OCI-LY3 (cell line): ENCODE measurements at regions not wholly inside any gene's neighbourhood (a gene's known extent, or its start where the extent isn't known, plus 50 kb on each side); places are given as distances from the start of the nearest gene placed in this dataset.

Source experiments
- H2AFZ ChIP-seq: fragments of 200-600, 300-600 bp; shearing (Covaris generic); 2 replicates; pipeline ENCODE4 v1.6.0; 2014; ENCODE audit warnings: antibody characterized with exemption, low read depth, low read length
- H3K27ac ChIP-seq: fragments of 200-600, 300-600 bp; sonication (generic); 2 replicates; pipeline ENCODE4 v1.5.1; 2014; ENCODE audit warnings: mild to moderate bottlenecking, low read length, moderate library complexity, mixed read lengths
- H3K27me3 ChIP-seq: fragments of 200-600, 300-600 bp; sonication (generic); 2 replicates; pipeline ENCODE4 v1.6.1; 2014; ENCODE audit warnings: low read depth, low read length, mixed read lengths
- H3K36me3 ChIP-seq: fragments of 200-600, 300-600 bp; sonication (generic); replicated peaks from 2 replicates; pipeline ENCODE3; 2014; ENCODE audit warnings: low read depth, low read length, mixed read lengths
- H3K4me1 ChIP-seq: fragments of 300-600, 200-600 bp; sonication (generic); 2 replicates; pipeline ENCODE4 v1.6.1; 2014; ENCODE audit warnings: low read length, mixed read lengths
- H3K4me2 ChIP-seq: fragments of 200-600, 300-600 bp; sonication (generic); 2 replicates; pipeline ENCODE4 v1.6.1; 2014; ENCODE audit warnings: low read length, mixed read lengths
- H3K4me3 ChIP-seq: fragments of 300-600, 200-600 bp; sonication (generic); 2 replicates; pipeline ENCODE4 v1.5.1; 2014; ENCODE audit warnings: antibody characterized with exemption, mild to moderate bottlenecking, low read length, moderate library complexity
- H3K79me2 ChIP-seq: fragments of 300-600, 200-600 bp; shearing (Covaris generic); 2 replicates; pipeline ENCODE4 v1.6.1; 2014; ENCODE audit warnings: mild to moderate bottlenecking, low read length, mixed read lengths
- H3K9ac ChIP-seq: fragments of 300-600, 200-600 bp; shearing (Covaris generic); 2 replicates; pipeline ENCODE4 v1.6.0; 2014; ENCODE audit warnings: mild to moderate bottlenecking, low read length, moderate library complexity
- H3K9me3 ChIP-seq: fragments of 200-600, 300-600 bp; shearing (Covaris generic); 2 replicates; pipeline ENCODE4 v1.6.1; 2014; ENCODE audit warnings: low read length, mixed read lengths; ENCODE audit not compliant: insufficient read depth
- H4K20me1 ChIP-seq: fragments of 200-600, 300-600 bp; sonication (generic); 2 replicates; pipeline ENCODE4 v1.6.1; 2016; ENCODE audit warnings: low read length, mixed read lengths; ENCODE audit not compliant: insufficient read depth
- CTCF ChIP-seq: fragments of 200-600, 300-600 bp; sonication (generic); IDR thresholded peaks from 2 replicates; pipeline ENCODE4 v1.5.1; 2014; ENCODE audit warnings: antibody characterized with exemption, low read length, low read depth
- EZH2phosphoT487 ChIP-seq: fragments of 200-600 bp; shearing (Covaris generic); IDR thresholded peaks from 2 replicates; pipeline ENCODE4 v1.6.1; 2018; ENCODE audit warnings: antibody characterized with exemption, mixed run types, low read depth

DNA sequence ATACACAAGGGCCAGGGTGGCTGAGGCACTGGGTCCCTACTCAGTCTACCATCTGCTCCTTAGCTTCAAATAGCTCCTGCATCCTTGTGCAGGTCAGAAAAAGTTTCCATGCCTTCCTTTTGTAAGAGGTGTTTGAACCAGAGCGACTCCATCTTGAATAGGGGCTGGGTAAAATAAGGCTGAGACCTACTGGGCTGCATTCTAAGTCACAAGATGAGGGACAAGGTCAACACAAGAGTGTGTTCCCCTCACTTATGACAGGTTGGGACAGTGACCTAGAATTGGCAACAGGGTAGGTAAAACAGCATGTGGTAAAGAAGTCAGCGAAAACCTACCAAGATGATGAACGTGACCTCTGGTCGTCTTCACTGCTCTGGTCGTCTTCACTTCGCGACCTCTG is 120.5 kb downstream of the KCNK1 start:
- H3K79me2 ChIP-seq = no peaks in the 10 kb centered on the region
- no peaks in the 10 kb centered on the region for H3K9me3 ChIP-seq
- no peaks in the 10 kb centered on the region for H3K4me1 ChIP-seq
- no peak overlapping the region for H3K27ac ChIP-seq
- H2AFZ ChIP-seq = no peak overlapping the region
- no peaks in the 10 kb centered on the region for H3K36me3 ChIP-seq
- no peaks in the 10 kb centered on the region for H4K20me1 ChIP-seq
- H3K9ac ChIP-seq = no peak overlapping the region
- no peaks in the 10 kb centered on the region for H3K27me3 ChIP-seq
- no peak overlapping the region for H3K4me2 ChIP-seq
- H3K4me3 ChIP-seq = no peak overlapping the region
- TF ChIP-seq EZH2phosphoT487 (no peak), CTCF (no peak)

DNA sequence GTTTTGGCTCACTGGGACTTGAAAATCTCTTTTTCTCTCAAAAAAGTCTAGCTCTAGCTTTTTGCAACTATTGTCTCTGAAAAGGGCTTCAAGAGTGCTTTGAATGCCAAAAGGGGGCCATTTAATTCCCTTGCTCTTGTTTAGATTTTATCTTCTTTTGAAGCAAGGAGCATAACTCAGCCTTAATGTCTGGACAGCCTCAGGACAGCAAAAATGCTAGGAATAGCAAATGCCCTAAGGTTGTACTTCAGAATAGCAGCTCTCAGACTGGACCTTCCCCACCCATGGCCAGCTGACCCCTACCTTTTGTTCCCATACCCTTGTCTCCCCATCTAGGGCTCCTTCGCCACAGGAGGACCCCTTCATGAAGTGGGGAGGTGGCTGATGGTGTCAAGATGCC is 121.4 kb downstream of the KCNK1 start:
- no peak overlapping the region for H2AFZ ChIP-seq
- H3K4me1 ChIP-seq = no peaks in the 10 kb centered on the region
- TF ChIP-seq EZH2phosphoT487 (no peak), CTCF (no peak)
- no peaks in the 10 kb centered on the region for H3K79me2 ChIP-seq
- no peak overlapping the region for H3K27ac ChIP-seq
- no peaks in the 10 kb centered on the region for H4K20me1 ChIP-seq
- H3K27me3 ChIP-seq = no peaks in the 10 kb centered on the region
- H3K36me3 ChIP-seq = no peaks in the 10 kb centered on the region
- no peak overlapping the region for H3K4me2 ChIP-seq
- no peaks in the 10 kb centered on the region for H3K9me3 ChIP-seq
- H3K9ac ChIP-seq = no peak overlapping the region
- no peak overlapping the region for H3K4me3 ChIP-seq

GRCh38 chr1:233735847-233736246 is 121.9 kb downstream of the KCNK1 start:
- no peaks in the 10 kb centered on the region for H3K4me1 ChIP-seq
- no peaks in the 10 kb centered on the region for H4K20me1 ChIP-seq
- H3K36me3 ChIP-seq = no peaks in the 10 kb centered on the region
- H3K9ac ChIP-seq = no peak overlapping the region
- no peak overlapping the region for H3K27ac ChIP-seq
- H3K27me3 ChIP-seq = no peaks in the 10 kb centered on the region
- no peak overlapping the region for H3K4me3 ChIP-seq
- H3K4me2 ChIP-seq = no peak overlapping the region
- H3K79me2 ChIP-seq = no peaks in the 10 kb centered on the region
- no peaks in the 10 kb centered on the region for H3K9me3 ChIP-seq
- no peak overlapping the region for H2AFZ ChIP-seq
- TF ChIP-seq EZH2phosphoT487 (no peak), CTCF (no peak)

GRCh38 chr1:233737341-233737740 is 123.4 kb downstream of the KCNK1 start:
- Histone ChIP-seq H3K9ac (no peak overlapping the region), H3K9me3 (no peaks in the 10 kb centered on the region), H3K27ac (no peak overlapping the region), H3K36me3 (no peaks in the 10 kb centered on the region), H3K27me3 (no peaks in the 10 kb centered on the region), H4K20me1 (no peaks in the 10 kb centered on the region), H3K79me2 (no peaks in the 10 kb centered on the region), H3K4me1 (no peaks in the 10 kb centered on the region), H3K4me3 (no peak overlapping the region), H2AFZ (no peak overlapping the region), H3K4me2 (no peak overlapping the region)
- TF ChIP-seq EZH2phosphoT487 (no peak), CTCF (no peak)
